ENCODE measurements at regions not wholly inside any gene's neighbourhood (a gene's known extent, or its start where the extent isn't known, plus 50 kb on each side); places are given as distances from the start of the nearest gene placed in this dataset.
"Not testable (repeated sequence)": the region's sequence is repeated elsewhere in the genome, so short reads cannot be mapped to it uniquely, and the experiment has no call there.

- DNase-seq: no peak
Measured at GRCh38 chr18:56436651-56437050, 201.7 kb downstream of the TXNL1 start.

- no peak for DNase-seq
Measured at GRCh38 chr18:56433919-56434318, 204.5 kb downstream of the TXNL1 start.

DNA sequence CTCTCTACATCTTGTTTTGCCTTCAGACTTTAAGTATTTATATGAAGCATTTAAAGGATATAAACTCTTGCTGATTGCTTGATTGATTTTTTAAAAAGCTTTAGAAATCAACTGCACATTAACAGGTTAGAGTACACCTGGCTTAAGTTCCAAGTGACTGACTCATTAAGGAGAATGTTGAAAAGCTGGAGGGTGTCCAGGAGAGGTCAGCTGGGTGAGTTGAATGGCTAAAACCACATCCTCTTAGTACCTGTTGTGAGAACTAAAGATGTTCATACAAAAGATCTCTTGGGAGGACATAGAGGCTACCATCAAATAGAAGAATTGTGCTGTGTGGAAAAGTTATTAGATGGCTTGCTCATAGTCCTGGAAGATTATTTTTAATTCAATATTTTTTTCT, 206.8 kb downstream of the TXNL1 start:
- no peak for DNase-seq

DNA sequence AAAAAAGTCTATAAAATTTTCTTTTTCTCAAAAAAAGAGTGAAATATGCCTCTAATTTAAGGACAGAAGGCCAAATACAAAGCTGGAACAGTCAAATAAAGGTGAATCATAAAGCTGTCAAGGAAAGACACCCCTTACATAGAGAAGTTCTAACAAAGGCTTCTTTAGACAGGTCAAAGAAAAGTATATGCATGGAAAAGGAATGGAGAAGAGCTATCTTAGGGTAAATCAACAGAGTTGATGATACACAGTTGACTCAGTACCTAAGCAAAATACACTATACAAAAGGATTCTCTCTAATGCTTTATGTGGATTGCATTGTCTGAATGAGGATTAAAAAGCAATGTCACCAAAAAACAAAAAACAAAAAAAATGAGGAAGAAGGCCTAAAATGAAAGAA, 214.8 kb downstream of the TXNL1 start:
- no peak for DNase-seq

DNA sequence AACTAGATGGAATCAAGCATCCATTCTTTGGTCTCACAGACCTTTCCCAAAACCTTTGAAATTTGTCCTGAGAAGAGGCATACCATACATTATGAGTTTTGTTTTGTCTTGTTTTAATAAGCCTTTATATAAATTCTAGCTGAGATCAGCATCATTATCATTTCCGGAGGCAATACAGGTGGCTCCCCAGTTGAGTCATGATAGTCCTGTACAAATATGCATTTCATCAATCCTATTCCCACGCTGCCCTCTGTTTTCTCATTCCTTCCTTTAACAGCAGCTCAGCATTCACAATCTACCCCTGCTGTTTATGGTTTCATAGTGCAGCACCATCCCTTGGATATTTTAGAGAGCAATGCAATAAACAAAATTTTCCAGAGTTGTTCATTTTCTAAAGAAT, 216.7 kb downstream of the TXNL1 start:
- DNase-seq: no peak

GRCh38 chr18:56420868-56421267, 217.5 kb downstream of the TXNL1 start:
- DNase-seq: not testable (repeated sequence)

DNA sequence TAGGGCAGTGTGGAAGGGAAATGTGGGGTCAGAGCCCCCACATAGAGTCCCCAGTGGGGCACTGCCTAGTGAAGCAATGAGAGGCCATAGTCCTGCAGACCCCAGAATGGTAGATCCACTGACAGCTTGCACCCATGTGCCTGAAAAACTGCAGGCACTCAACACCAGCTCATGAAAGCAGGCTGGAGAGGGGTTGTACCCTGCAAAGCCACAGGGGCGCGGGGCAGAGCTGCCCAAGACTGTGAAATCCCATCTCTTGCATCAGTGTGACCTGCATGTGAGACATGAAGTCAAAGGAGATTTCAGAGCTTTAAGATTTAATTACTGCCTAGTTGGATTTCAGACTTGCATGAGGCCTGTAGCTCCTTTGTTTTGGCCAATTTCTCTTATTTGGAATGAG, 224.0 kb downstream of the TXNL1 start:
- DNase-seq: no peak

- DNase-seq: no peak
Measured at GRCh38 chr18:56413862-56414261, 224.5 kb downstream of the TXNL1 start.

GRCh38 chr18:56412951-56413350, 225.4 kb downstream of the TXNL1 start:
- DNase-seq: no peak

DNA sequence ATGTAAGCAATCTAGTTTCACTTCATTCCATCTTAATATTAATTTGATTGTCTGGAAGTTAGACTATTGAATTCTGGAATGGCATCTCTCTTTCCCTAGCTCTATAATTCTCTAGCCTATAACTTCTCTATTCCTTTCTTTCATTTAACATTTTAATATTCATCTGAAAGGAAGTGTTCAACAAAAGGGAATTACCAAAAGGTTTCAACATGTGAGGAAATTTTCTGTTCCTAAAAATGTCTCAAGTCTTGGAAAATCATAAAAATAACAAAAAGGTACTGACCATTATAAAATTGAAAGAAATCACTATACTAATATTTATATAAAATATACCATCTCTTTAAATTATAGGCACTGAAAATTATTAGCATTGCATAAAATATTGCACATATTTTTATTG, 228.7 kb downstream of the TXNL1 start:
- DNase-seq: no peak

- no peak for DNase-seq
Measured at GRCh38 chr18:56407646-56408180, 230.7 kb downstream of the TXNL1 start.

- no peak for DNase-seq
Measured at GRCh38 chr18:56402872-56403516, 235.4 kb downstream of the TXNL1 start.

- no peak for DNase-seq
Measured at GRCh38 chr18:56393870-56394269, 244.5 kb downstream of the TXNL1 start.

DNA sequence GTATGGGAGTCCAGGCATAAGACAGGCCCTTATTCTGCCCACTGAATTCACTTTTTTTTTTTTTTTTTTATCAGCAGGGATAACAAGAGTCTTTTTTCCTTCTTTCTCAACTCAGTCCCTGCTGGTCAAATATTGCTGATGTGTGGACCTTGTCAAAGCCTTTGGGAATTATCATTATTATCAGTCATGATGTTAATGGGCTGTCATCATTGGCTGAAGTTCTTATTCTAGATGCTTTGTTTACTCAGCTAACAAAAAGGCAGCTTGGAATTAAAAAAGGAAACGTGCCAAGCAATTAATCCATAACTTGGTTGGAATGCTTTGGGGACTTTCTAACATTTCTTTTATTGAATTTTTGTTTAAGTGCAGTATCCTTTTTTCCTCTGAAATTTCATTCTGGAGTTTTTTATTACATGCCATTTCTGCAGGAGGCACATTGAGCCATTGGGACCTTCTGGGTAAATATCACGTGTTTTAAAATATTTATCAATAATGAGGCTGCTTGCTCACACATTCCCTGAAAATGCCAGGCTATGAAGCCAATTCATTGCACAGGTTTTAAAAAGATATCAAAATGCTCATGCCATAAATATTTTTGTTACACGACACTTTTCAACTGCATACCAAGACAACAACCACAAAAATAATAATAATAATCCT, 246.3 kb downstream of the TXNL1 start:
- no peak for DNase-seq

DNA sequence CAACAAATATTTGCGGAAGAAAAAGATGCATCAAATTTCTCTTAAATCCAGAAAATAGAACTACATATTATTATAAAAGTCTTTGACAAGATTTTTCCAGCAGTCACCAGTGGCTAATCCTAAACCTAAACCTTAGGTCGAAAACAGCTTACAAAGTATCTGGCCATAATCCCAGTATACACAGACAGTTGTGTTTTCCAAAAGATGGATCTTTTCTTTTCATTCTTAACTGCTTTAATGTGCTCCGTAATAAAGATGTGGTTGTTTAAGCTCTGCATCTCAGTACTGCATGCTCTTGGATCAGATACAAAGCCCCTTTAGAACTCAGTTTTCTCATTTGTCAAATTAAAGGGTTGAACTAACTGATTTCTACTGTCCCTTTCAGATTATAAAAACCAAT, 247.8 kb downstream of the TXNL1 start:
- no peak for DNase-seq

- DNase-seq: no peak
Measured at GRCh38 chr18:56389190-56389589, 249.2 kb downstream of the TXNL1 start.

GRCh38 chr18:56388571-56388970, 249.8 kb downstream of the TXNL1 start:
- no peak for DNase-seq

- DNase-seq: no peak
Measured at GRCh38 chr18:56386856-56387255, 251.5 kb downstream of the TXNL1 start.

GRCh38 chr18:56383349-56383748, 255.0 kb downstream of the TXNL1 start:
- no peak for DNase-seq

- DNase-seq: no peak
Measured at GRCh38 chr18:56382541-56382940, 255.9 kb downstream of the TXNL1 start.

GRCh38 chr18:56381196-56381595, 257.2 kb downstream of the TXNL1 start:
- no peak for DNase-seq

DNA sequence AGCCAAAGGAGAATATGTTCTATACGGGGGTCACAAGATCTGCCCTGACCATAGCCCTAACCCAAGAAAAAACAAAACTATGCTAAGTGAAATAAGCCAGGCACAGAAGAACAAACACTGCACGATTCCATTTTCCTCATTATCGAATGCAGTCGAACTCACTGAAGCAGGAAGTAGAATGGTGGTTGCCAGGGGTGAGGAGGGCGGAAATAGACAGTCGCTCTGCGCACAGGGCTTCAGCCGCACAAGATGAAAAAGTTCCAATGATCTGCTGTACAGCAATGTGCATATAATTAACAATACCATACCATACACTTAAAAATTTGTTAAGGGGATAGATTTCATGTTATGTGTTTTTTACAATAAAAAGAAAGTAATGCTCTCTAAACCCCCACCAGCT, 257.7 kb downstream of the TXNL1 start:
- no peak for DNase-seq

- DNase-seq: no peak
Measured at GRCh38 chr18:56379256-56379655, 259.1 kb downstream of the TXNL1 start.

DNA sequence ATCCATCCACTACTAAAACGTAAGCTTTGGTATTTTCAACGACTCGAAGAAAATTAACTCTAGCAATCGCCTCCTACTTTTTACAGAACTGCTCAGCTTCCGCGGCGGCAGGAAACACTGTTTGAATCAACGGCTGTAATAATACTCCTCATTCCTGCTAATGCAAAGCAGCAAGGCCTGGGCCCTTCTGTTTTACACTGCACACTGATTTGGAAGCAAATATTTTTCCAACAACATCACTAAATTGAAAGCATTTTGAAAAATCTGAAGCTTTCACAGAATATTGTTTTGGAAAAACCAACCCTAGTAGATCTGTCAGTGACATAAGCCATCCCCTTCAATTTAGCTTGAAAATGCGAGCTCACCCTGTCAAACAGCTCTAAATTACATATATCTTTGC, 261.2 kb downstream of the TXNL1 start:
- no peak for DNase-seq

All from activated CD4-positive, alpha-beta T cell treated with anti-CD3 and anti-CD28 coated beads for 48 hours (primary cell).